ENCODE measurements at regions not wholly inside any gene's neighbourhood (a gene's known extent, or its start where the extent isn't known, plus 50 kb on each side); places are given as distances from the start of the nearest gene placed in this dataset.

DNA sequence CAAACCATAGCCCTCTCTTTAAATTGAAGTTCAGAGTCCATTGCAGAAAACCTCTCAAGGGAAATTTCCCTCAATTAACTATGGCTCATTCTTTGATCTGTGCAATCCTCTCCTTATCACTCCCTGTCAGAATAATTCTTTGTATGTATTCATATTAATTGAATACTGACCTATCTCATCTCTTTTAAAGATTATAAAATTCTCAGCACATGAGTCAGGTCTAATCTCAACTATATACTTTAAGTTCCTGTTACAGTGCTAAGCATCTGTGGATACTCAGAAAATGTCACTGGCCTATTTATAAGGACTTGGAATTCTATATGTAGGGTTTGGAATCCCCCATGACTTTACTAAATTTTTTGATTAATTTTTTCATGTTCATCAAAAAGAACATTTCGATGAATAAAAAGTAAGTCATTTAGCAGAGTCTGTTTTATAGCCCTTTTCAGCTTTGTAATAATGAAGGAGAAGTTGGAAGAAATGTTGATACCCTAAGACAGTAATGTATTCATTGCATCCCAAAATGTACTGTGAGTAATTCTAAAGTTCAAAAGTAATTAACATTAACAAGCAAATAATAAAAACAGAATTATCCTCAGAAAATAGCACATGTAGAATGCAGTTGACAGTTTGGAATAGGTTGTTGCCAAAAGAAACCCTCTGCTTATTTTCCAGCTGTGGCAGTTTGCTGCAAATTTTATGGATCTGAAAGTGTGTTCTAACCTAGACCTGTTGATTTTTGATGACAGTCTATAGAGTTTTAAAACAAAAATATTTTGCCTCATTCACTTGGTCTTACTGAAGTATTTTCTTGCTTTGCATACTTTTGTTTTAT, 503.4 kb upstream of the CBLB start:
- H3K9me3 ChIP-seq (ENCODE audit: control insufficient read depth, low read length), result no peaks in the 10 kb centered on the region
- no peak overlapping the region for H3K27ac ChIP-seq (ENCODE audit: low read length)
- ATAC-seq (no peak), DNase-seq (no peak)
- H3K4me1 ChIP-seq (ENCODE audit: control insufficient read depth, insufficient read depth, low read length), result no peaks in the 10 kb centered on the region
- H3K4me3 ChIP-seq (ENCODE audit: low read length), result no peak overlapping the region
- intact Hi-C loops (cut with DNase I), result no loop called here
- WGBS, result 75% methylated on average over 1 of the region's 1 CpG
- no peaks in the 10 kb centered on the region for H3K27me3 ChIP-seq (ENCODE audit: control insufficient read depth, insufficient read depth)

DNA sequence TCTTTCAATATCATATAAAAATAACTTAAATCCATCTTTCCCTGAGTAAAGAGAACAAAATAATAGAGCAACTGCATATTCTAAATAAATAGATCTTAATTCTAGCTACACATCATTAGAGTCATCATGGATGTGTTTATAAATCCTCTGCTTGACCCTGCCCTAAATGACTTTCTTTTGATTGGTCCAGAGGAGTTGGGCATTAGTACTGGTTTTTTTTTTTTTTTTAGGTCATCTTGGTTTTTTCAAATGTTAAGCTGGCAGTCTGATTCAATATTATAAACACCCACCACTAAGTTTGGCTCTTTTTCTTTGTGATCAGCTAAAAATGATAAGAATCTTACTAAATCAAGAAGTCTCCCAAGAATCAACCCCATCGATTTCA, 504.0 kb upstream of the CBLB start:
- Histone ChIP-seq H3K27ac (ENCODE audit: low read length) (no peak overlapping the region), H3K4me3 (ENCODE audit: low read length) (no peak overlapping the region), H3K4me1 (ENCODE audit: control insufficient read depth, insufficient read depth, low read length) (no peaks in the 10 kb centered on the region), H3K27me3 (ENCODE audit: control insufficient read depth, insufficient read depth) (no peaks in the 10 kb centered on the region), H3K9me3 (ENCODE audit: control insufficient read depth, low read length) (no peaks in the 10 kb centered on the region)
- 81% methylated on average over 1 of the region's 1 CpG for WGBS
- intact Hi-C loops (cut with DNase I), result no loop called here
- ATAC-seq (no peak), DNase-seq (no peak)

DNA sequence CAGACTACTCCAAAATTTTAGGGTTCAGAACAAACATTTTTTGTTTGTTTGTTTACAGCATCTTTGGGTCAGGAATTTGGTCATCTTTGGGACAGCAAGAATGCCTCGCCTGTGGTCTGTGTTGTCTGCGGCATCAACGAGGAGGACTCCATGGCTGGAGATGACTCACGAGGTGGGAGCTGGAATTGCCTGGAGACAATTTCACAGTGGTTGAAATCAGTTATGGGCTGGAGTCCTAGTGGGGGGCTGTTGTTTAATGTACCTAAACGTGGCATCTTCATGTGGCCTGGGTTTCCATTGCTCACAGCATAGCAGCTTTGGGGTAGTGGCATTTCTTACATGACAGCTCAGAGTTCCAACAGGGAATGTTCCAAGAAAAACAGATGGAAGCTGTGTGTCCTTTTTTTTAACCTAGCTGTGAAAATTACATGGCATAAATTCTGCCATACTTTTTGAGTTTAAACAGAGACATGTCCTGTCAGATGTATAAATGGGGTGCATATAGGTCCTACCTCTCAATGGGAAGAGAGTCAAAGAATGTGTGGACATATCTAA, 507.3 kb upstream of the CBLB start:
- H3K4me1 ChIP-seq (ENCODE audit: control insufficient read depth, insufficient read depth, low read length), result no peaks in the 10 kb centered on the region
- H3K9me3 ChIP-seq (ENCODE audit: control insufficient read depth, low read length), result no peaks in the 10 kb centered on the region
- no peak for DNase-seq
- H3K27me3 ChIP-seq (ENCODE audit: control insufficient read depth, insufficient read depth), result no peaks in the 10 kb centered on the region
- ATAC-seq, result no peak
- no peak overlapping the region for H3K27ac ChIP-seq (ENCODE audit: low read length)
- intact Hi-C loops (cut with DNase I), result no loop called here
- H3K4me3 ChIP-seq (ENCODE audit: low read length), result no peak overlapping the region
- WGBS, result 89% methylated on average over 5 of the region's 5 CpGs

DNA sequence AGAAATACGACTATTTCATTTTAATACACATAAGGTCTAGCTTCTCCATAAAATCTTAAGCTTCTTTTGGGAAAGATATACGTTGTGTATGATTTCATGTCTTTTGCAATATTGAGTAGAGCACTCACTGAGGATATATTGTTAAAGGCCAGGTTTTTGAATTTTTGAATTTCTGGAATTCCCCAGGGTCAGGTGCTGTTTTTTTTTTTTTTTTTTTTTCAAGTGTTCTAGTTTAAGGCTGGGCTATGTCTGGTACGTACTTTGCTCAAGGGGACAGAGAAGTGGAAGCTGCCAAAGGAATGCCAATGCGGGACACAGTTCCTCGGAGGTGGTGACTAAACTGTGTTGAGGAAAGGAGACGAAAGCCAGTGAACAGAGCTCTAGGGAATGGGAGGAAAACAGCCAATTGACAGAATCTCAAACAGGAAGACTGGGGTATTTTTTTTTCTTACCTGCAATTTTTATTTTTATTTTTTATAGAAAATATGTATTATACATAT, 510.5 kb upstream of the CBLB start:
- DNase-seq, result no peak
- no peaks in the 10 kb centered on the region for H3K9me3 ChIP-seq (ENCODE audit: control insufficient read depth, low read length)
- 61% methylated on average over 6 of the region's 6 CpGs for WGBS
- intact Hi-C loops (cut with DNase I), result no loop called here
- H3K4me1 ChIP-seq (ENCODE audit: control insufficient read depth, insufficient read depth, low read length), result no peaks in the 10 kb centered on the region
- ATAC-seq, result no peak
- H3K27me3 ChIP-seq (ENCODE audit: control insufficient read depth, insufficient read depth), result no peaks in the 10 kb centered on the region
- no peak overlapping the region for H3K27ac ChIP-seq (ENCODE audit: low read length)
- no peak overlapping the region for H3K4me3 ChIP-seq (ENCODE audit: low read length)

DNA sequence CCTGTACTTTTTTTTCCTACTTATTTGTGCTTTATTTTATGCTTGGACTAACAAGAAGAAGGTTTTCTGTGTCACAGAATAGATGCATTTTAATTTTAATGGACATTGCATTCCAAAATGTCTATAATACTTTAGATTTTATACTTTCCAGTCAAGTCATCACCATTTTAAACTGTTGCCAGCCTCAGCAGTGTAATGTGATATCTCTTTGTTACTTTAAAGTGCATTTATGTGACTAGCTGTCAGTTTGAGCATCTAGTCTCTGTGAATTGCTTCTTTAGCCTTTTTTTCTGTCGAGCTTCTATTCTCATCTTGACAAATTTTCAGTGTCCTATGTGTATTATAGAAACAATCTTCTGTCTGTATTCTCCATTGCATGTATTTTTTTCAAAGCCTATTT, 511.4 kb upstream of the CBLB start:
- WGBS, result 41% methylated on average over 1 of the region's 1 CpG
- H3K4me1 ChIP-seq (ENCODE audit: control insufficient read depth, insufficient read depth, low read length), result no peaks in the 10 kb centered on the region
- no peak overlapping the region for H3K27ac ChIP-seq (ENCODE audit: low read length)
- H3K9me3 ChIP-seq (ENCODE audit: control insufficient read depth, low read length), result no peaks in the 10 kb centered on the region
- H3K27me3 ChIP-seq (ENCODE audit: control insufficient read depth, insufficient read depth), result no peaks in the 10 kb centered on the region
- no peak overlapping the region for H3K4me3 ChIP-seq (ENCODE audit: low read length)
- no peak for ATAC-seq
- intact Hi-C loops (cut with DNase I), result no loop called here
- no peak for DNase-seq

DNA sequence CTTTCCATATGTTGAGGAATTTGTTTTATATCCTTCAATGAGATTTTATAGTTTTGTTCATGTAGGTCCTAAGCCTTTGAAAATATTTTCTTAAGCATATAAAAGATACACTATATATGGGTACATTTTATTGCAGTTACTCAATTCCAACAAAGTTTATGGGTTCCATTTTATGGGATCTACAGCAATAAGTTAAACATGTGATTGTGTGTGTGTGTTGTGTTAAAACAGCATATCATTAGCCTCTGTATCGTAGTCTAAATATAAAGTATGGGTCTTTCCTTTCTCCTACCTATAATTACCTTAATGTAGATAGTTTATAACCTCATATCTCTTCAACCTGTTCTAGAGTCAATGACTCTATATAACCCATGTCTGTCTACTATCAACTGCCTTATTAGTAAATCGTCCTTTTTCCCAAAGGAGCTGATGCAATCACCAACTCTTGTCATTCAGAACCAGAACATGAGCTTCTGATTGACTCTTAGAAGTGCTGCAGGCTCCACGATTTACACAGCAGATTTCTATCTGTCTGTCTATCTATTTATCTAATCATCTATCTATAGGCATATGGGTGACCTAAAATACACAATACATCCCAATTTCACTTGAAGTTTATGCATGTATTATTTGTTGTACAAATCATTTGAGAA, 512.6 kb upstream of the CBLB start:
- DNase-seq (no peak), ATAC-seq (no peak)
- WGBS, result 76% methylated on average over 3 of the region's 3 CpGs
- intact Hi-C loops (cut with DNase I), result no loop called here
- no peak overlapping the region for H3K4me3 ChIP-seq (ENCODE audit: low read length)
- no peaks in the 10 kb centered on the region for H3K4me1 ChIP-seq (ENCODE audit: control insufficient read depth, insufficient read depth, low read length)
- H3K27me3 ChIP-seq (ENCODE audit: control insufficient read depth, insufficient read depth), result no peaks in the 10 kb centered on the region
- H3K9me3 ChIP-seq (ENCODE audit: control insufficient read depth, low read length), result no peaks in the 10 kb centered on the region
- H3K27ac ChIP-seq (ENCODE audit: low read length), result no peak overlapping the region

DNA sequence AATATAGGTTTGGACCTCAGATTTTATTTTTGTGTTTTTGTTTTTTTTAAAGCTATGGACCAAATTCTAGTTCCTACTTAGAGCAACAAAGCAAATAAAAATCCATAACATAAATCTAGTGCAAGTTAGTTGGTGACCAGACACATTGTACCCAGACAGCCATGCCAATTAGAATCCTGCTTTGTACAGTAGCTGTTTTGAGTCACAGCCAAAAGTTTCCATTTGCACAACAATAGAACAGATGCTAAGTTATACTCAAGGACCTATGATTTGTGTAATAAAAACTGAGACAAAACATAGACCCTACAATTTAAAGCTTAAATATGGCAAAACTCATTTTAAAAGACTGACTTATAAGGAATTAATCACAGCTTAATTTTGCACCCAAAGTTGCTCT, 513.1 kb upstream of the CBLB start:
- no peak overlapping the region for H3K27ac ChIP-seq (ENCODE audit: low read length)
- intact Hi-C loops (cut with DNase I), result no loop called here
- H3K4me3 ChIP-seq (ENCODE audit: low read length), result no peak overlapping the region
- no peaks in the 10 kb centered on the region for H3K27me3 ChIP-seq (ENCODE audit: control insufficient read depth, insufficient read depth)
- DNase-seq, result no peak
- no peak for ATAC-seq
- H3K9me3 ChIP-seq (ENCODE audit: control insufficient read depth, low read length), result no peaks in the 10 kb centered on the region
- H3K4me1 ChIP-seq (ENCODE audit: control insufficient read depth, insufficient read depth, low read length), result no peaks in the 10 kb centered on the region

DNA sequence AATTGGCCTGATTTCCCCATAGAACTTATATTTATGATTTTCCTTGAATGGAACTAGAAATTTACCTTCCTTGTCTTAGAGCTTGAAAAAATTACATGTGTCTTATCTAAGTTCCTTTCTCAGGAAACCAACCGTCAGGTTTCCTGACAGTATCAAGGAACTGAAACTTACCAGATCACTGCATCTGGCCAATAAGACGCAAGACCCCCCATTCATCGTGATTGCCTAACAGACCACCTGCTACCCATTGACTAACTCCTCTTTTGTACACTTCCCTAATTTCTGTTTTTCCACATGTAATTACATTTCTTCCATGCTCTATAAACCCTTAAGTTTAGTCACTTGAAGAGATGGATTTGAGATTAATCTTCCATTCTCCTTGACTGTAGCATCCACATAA, 517.2 kb upstream of the CBLB start:
- Histone ChIP-seq H3K27ac (ENCODE audit: low read length) (no peak overlapping the region), H3K4me1 (ENCODE audit: control insufficient read depth, insufficient read depth, low read length) (no peaks in the 10 kb centered on the region), H3K9me3 (ENCODE audit: control insufficient read depth, low read length) (no peaks in the 10 kb centered on the region), H3K27me3 (ENCODE audit: control insufficient read depth, insufficient read depth) (no peaks in the 10 kb centered on the region), H3K4me3 (ENCODE audit: low read length) (no peak overlapping the region)
- ATAC-seq (no peak), DNase-seq (no peak)
- 63% methylated on average over 3 of the region's 3 CpGs for WGBS
- intact Hi-C loops (cut with DNase I), result no loop called here

DNA sequence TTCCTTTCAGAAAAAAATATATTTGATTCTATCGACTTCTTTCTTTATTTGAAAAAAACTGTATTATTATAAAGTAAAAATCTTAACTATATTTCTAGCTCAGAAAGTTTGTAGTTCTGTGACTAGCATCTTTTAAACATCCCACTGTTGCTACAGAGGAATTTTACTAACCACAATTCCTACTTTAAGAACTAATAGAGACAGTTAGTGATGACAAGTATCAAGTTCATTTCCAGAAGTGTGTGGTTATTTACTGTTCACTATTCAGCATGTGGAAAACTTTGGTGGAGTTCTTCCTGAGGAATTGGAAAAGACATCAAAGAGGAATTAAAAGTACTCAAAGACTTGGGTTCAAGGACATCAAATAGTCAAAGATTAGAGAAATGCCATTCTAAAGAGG, 524.1 kb upstream of the CBLB start:
- H3K4me3 ChIP-seq (ENCODE audit: low read length), result no peak overlapping the region
- H3K27me3 ChIP-seq (ENCODE audit: control insufficient read depth, insufficient read depth), result no peaks in the 10 kb centered on the region
- no peak for ATAC-seq
- H3K27ac ChIP-seq (ENCODE audit: low read length), result no peak overlapping the region
- no peak for DNase-seq
- WGBS, result 89% methylated on average over 1 of the region's 1 CpG
- no peaks in the 10 kb centered on the region for H3K4me1 ChIP-seq (ENCODE audit: control insufficient read depth, insufficient read depth, low read length)
- H3K9me3 ChIP-seq (ENCODE audit: control insufficient read depth, low read length), result no peaks in the 10 kb centered on the region
- intact Hi-C loops (cut with DNase I), result no loop called here

DNA sequence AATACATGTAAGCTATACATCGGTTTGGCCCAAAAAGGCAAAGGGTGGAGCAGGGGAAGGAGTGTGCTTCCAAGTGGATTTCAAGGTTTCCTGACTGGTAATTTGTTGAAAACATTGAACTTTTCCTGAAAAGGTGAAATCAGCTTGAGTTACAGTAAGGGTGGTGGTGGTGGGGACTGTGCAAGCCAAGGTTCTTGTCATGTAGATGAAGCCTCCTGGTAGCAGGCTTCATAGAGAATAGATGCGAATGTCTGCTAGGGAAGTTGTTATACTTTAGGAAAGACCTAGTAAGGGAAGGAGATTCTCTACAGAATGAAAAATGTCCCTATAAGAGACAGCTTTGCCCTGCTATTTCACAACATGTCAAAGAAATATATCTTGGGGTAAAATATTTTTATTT, 528.2 kb upstream of the CBLB start:
- no peaks in the 10 kb centered on the region for H3K27me3 ChIP-seq (ENCODE audit: control insufficient read depth, insufficient read depth)
- H3K4me1 ChIP-seq (ENCODE audit: control insufficient read depth, insufficient read depth, low read length), result no peaks in the 10 kb centered on the region
- ATAC-seq (no peak), DNase-seq (no peak)
- no peaks in the 10 kb centered on the region for H3K9me3 ChIP-seq (ENCODE audit: control insufficient read depth, low read length)
- WGBS, result 92% methylated on average over 2 of the region's 2 CpGs
- no peak overlapping the region for H3K4me3 ChIP-seq (ENCODE audit: low read length)
- no peak overlapping the region for H3K27ac ChIP-seq (ENCODE audit: low read length)
- intact Hi-C loops (cut with DNase I), result no loop called here

DNA sequence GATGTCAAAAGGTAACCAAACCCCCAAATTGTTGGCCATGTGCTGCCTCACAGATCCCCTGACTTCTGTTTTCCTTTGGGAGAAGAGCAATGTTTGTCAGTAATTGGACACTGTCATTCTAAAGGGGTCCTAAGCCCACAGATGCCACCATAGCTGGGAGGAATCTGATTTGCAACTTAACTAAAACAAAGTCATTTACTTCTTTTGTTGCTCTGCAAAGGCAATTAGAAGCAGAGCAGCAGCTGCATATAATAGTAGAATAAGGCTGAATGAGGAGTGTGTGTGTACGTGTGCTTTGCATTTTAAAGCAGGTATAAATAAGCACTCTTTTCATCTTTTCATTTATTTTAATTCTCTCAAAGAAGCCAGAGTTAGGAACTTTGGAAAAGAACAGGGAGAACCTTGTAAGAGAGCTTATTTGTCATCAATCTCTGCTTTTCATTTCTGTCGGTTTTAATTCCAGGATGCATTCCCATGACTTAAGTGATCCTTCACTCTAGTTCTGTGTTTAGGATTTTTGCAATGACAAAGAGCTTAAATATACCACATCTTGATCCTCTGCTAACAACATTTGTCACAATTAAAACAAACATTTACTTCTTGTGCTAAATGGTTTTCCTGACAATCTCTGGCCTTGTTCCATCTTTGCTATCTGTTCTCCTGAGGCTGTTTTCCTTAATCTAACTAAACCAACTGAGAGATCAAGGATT, 530.2 kb upstream of the CBLB start:
- DNase-seq (no peak), ATAC-seq (no peak)
- Histone ChIP-seq H3K4me3 (ENCODE audit: low read length) (no peak overlapping the region), H3K27ac (ENCODE audit: low read length) (no peak overlapping the region), H3K9me3 (ENCODE audit: control insufficient read depth, low read length) (no peaks in the 10 kb centered on the region), H3K4me1 (ENCODE audit: control insufficient read depth, insufficient read depth, low read length) (no peaks in the 10 kb centered on the region), H3K27me3 (ENCODE audit: control insufficient read depth, insufficient read depth) (no peaks in the 10 kb centered on the region)
- intact Hi-C loops (cut with DNase I), result no loop called here
- 77% methylated on average over 2 of the region's 2 CpGs for WGBS

All from right cardiac atrium (tissue), 5 donors.